GM23248 (cell line): ENCODE measurements at regions not wholly inside any gene's neighbourhood (a gene's known extent, or its start where the extent isn't known, plus 50 kb on each side); places are given as distances from the start of the nearest gene placed in this dataset.

Experiments used
- EZH2 ChIP-seq: fragments of 200-600 bp; sonication (generic); IDR thresholded peaks from 2 replicates; pipeline ENCODE4 v1.6.1; 2018; ENCODE audit warnings: antibody characterized with exemption, mild to moderate bottlenecking; ENCODE audit not compliant: insufficient read depth, poor library complexity, severe bottlenecking
- EZH2phosphoT487 ChIP-seq: fragments of 200-600 bp; sonication (generic); IDR thresholded peaks from 2 replicates; pipeline ENCODE4 v1.6.1; 2018; ENCODE audit warnings: antibody characterized with exemption, moderate library complexity, mild to moderate bottlenecking, low read depth; ENCODE audit not compliant: insufficient read depth

- TF ChIP-seq EZH2 (no peak), EZH2phosphoT487 (no peak)
Measured at GRCh38 chr12:46523863-46524770, 151.5 kb upstream of the SLC38A2 start.
